Activated CD8-positive, alpha-beta T cell treated with anti-CD3 and anti-CD28 coated beads, Interleukin-2, amount 10 ng/mL, durations not matched to agents 7 days and 5 days (primary cell): ENCODE measurements at regions not wholly inside any gene's neighbourhood (a gene's known extent, or its start where the extent isn't known, plus 50 kb on each side); places are given as distances from the start of the nearest gene placed in this dataset.

Experiments
- ATAC-seq: fragments of 150-1000 bp; cut with Tn5 transposase; one replicate; pipeline ENCODE4 v1.10.0; 2021; ENCODE audit warnings: moderate library complexity
- CTCF ChIA-PET: fragments of 350-600 bp; sonication (Branson Sonifier 250); formaldehyde crosslinking; loops from one replicate; lab custom pipeline; 2021; ENCODE audit warnings: antibody characterized with exemption; lab: Charles Lee
- POLR2A ChIA-PET: fragments of 350-600 bp; sonication (Branson Sonifier 250); formaldehyde crosslinking; loops from one replicate; lab custom pipeline; 2021; ENCODE audit warnings: antibody characterized with exemption; lab: Charles Lee
- DNase-seq: peaks from one replicate; pipeline ENCODE4 v3.0.0-alpha.2; 2020
- H3K27ac Mint-ChIP-seq: one replicate; pipeline ENCODE4 v1.8.0; 2021; ENCODE audit warnings: mild to moderate bottlenecking, mixed read lengths
- H3K27me3 Mint-ChIP-seq: one replicate; pipeline ENCODE4 v1.8.0; 2021; ENCODE audit warnings: low read depth, mixed read lengths
- H3K36me3 Mint-ChIP-seq: one replicate; pipeline ENCODE4 v1.8.0; 2021; ENCODE audit warnings: low read depth, mixed read lengths
- H3K4me1 Mint-ChIP-seq: one replicate; pipeline ENCODE4 v1.8.0; 2021; ENCODE audit warnings: low read depth, mixed read lengths
- H3K4me3 Mint-ChIP-seq: one replicate; pipeline ENCODE4 v1.8.0; 2021; ENCODE audit warnings: mild to moderate bottlenecking, mixed read lengths
- H3K9me3 Mint-ChIP-seq: one replicate; pipeline ENCODE4 v1.8.0; 2022; ENCODE audit warnings: mixed read lengths; ENCODE audit not compliant: insufficient read depth

- Mint-ChIP-seq H3K4me3 (no peak overlapping the region), H3K4me1 (no peaks in the 10 kb centered on the region), H3K9me3 (no peaks in the 10 kb centered on the region), H3K27me3 (no peaks in the 10 kb centered on the region), H3K27ac (no peak overlapping the region), H3K36me3 (no peaks in the 10 kb centered on the region)
- ATAC-seq, result no peak
- ChIA-PET CTCF (no interaction called here), POLR2A (no interaction called here)
- DNase-seq, result no peak
Measured at GRCh38 chr2:125073440-125073839, 1048.4 kb downstream of the CNTNAP5 start.

DNA sequence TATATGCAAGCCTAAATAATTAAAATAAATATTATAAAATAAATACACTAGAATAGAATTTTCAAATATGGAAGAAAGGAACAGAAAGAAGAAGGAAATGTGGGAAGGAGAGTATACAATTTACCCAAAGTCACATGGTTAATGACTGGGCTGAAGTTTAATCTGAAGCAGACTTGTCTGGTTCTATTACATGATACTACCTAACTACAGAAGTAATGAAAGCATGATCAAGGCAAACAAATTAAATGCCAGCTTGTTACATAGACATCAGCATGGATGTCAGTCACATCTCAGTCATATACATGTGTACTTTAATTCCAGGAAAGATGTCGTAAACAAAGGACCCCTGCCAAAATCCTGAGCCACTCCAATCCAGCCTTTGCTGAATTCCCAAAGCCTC lies 1060.8 kb downstream of the CNTNAP5 start:
- Mint-ChIP-seq H3K36me3 (no peaks in the 10 kb centered on the region), H3K9me3 (peaks cover 29% of the 10 kb centered on the region), H3K4me3 (no peak overlapping the region), H3K27me3 (no peaks in the 10 kb centered on the region), H3K27ac (no peak overlapping the region), H3K4me1 (no peaks in the 10 kb centered on the region)
- DNase-seq, result no peak
- POLR2A ChIA-PET, result no interaction called here
- ATAC-seq, result no peak
- CTCF ChIA-PET, result no interaction called here

DNA sequence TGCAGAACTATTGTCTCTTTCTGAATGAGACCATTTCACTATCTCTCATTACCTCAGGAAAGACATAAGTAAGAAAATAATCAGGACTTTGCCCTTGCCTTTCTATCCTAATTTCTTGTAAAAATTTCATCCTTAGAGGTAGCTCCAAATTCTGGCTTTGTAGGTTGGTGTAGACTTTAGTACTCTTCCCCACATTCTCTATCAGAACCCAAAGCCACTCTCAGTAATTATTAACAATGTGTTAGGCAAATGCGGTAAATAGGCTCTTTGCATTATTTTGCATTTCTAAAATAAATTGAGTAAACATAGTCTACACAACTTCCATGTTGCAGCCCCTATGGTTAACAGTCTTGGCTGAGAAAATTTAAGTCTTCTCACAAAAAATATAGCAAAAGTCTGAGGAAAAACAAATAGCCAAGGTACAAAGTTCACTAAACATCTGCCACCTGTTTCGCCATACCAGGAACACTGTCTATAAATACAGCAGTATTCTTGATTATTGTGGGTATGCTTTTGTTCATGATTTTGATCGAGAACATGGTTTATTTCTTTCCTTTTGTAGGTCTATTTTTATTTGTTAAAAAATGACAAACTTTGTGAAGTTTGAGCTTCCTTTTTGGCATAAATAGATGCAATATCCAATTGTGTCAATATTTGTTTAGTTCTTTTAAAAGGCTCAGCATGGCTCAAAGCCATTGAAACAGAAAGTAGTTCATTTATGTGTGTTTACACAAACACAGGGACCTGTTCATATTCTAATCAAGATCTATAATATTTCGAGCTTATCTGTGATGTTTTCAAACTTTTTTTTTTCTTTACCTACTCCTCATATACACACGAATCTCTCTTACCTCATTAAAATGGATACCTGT lies 1061.5 kb downstream of the CNTNAP5 start:
- ATAC-seq (no peak), DNase-seq (no peak)
- Mint-ChIP-seq H3K9me3 (peaks cover 34% of the 10 kb centered on the region), H3K27ac (no peak overlapping the region), H3K4me1 (no peaks in the 10 kb centered on the region), H3K27me3 (no peaks in the 10 kb centered on the region), H3K36me3 (no peaks in the 10 kb centered on the region), H3K4me3 (no peak overlapping the region)
- CTCF ChIA-PET, result no interaction called here
- POLR2A ChIA-PET, result no interaction called here

DNA sequence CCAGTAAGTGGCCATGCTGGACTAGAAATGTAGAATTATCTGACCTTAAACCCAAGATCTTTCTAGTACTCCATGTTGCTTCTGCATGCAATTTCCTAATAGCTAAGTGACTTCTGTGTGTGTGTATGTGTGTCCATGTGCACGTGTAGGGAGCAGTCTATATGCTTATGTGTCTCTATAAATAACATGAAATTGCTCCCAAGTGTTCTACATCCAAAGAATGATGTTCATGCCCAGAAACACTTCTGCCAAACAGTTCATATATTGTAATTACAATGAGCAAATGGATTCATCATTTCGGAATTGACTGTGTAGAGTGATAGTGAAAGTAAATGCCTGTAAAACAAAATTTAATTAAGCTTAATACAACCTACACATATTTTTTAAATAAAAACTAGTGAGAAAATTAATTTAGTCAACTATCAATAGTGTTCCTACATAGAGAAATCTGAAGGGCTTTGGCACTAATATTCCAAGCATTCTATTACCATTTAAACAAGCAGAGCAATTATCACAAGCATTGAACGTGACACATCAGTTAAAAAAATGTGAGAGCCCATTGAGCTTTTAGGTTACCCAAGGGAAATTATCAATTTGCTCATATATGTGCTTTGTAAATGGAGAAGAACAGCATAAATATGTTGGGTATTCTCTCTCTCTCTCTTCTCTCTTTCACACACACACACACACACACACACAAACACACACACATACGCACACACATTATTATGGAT lies 1067.4 kb downstream of the CNTNAP5 start:
- ChIA-PET POLR2A (no interaction called here), CTCF (no interaction called here)
- DNase-seq, result no peak
- Mint-ChIP-seq H3K27ac (no peak overlapping the region), H3K4me3 (no peak overlapping the region), H3K9me3 (peaks cover 36% of the 10 kb centered on the region), H3K27me3 (no peaks in the 10 kb centered on the region), H3K36me3 (no peaks in the 10 kb centered on the region), H3K4me1 (no peaks in the 10 kb centered on the region)
- ATAC-seq, result no peak

DNA sequence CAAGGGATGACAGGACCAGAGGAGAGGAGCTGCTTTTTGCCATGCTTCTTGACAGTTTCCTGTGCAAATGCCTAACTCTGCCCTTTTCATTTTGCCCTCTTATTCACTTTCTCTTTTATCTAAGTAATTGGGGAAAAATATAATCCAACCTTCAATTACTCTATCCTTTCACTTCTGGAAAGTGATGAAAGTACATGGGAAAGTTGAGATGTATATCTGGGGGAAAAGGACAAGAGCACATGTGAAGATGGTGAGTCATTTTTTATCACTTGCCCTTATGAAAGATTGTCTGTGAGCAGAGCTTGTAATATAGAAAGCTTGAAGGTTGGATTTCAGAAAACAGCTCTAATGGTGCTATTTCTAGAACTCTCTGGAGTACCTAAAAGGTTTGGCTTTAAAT lies 1070.7 kb downstream of the CNTNAP5 start:
- no peak for ATAC-seq
- ChIA-PET CTCF (no interaction called here), POLR2A (no interaction called here)
- no peak overlapping the region for H3K27ac Mint-ChIP-seq
- H3K4me1 Mint-ChIP-seq, result no peaks in the 10 kb centered on the region
- H3K9me3 Mint-ChIP-seq, result peaks cover 17% of the 10 kb centered on the region
- no peak overlapping the region for H3K4me3 Mint-ChIP-seq
- H3K36me3 Mint-ChIP-seq, result no peaks in the 10 kb centered on the region
- no peaks in the 10 kb centered on the region for H3K27me3 Mint-ChIP-seq
- no peak for DNase-seq

DNA sequence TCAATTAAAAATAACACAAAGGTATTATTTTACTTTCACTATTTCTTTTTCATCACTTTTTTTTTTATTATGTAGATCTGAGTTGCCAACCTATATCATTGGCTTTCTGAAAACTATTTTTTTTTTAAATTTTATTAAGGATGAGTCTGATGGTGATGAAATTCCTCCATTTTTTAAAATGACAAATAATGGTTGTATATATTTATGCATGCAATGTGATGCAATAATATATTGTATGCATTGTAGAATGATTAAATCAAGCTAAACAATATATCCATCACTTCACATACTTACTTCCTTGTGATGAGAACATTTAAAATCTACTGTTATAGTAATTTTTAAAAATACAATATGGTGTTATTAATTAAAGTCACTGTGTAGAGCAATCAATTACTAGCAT lies 1081.6 kb downstream of the CNTNAP5 start:
- POLR2A ChIA-PET, result no interaction called here
- H3K4me3 Mint-ChIP-seq, result no peak overlapping the region
- no peaks in the 10 kb centered on the region for H3K27me3 Mint-ChIP-seq
- ATAC-seq (no peak), DNase-seq (no peak)
- H3K36me3 Mint-ChIP-seq, result no peaks in the 10 kb centered on the region
- CTCF ChIA-PET, result no interaction called here
- H3K4me1 Mint-ChIP-seq, result no peaks in the 10 kb centered on the region
- H3K27ac Mint-ChIP-seq, result no peak overlapping the region
- peaks cover 8% of the 10 kb centered on the region for H3K9me3 Mint-ChIP-seq

- Mint-ChIP-seq H3K9me3 (peaks cover 8% of the 10 kb centered on the region), H3K27me3 (no peaks in the 10 kb centered on the region), H3K36me3 (no peaks in the 10 kb centered on the region), H3K4me1 (no peaks in the 10 kb centered on the region), H3K27ac (no peak overlapping the region), H3K4me3 (no peak overlapping the region)
- DNase-seq, result no peak
- no peak for ATAC-seq
- POLR2A ChIA-PET, result no interaction called here
- CTCF ChIA-PET, result no interaction called here
Measured at GRCh38 chr2:125107446-125107845, 1082.4 kb downstream of the CNTNAP5 start.

GRCh38 chr2:125108251-125108650 lies 1083.2 kb downstream of the CNTNAP5 start:
- no peaks in the 10 kb centered on the region for H3K27me3 Mint-ChIP-seq
- POLR2A ChIA-PET, result no interaction called here
- H3K36me3 Mint-ChIP-seq, result no peaks in the 10 kb centered on the region
- CTCF ChIA-PET, result no interaction called here
- DNase-seq (no peak), ATAC-seq (no peak)
- H3K27ac Mint-ChIP-seq, result no peak overlapping the region
- H3K4me3 Mint-ChIP-seq, result no peak overlapping the region
- no peaks in the 10 kb centered on the region for H3K4me1 Mint-ChIP-seq
- H3K9me3 Mint-ChIP-seq, result peaks cover 8% of the 10 kb centered on the region

DNA sequence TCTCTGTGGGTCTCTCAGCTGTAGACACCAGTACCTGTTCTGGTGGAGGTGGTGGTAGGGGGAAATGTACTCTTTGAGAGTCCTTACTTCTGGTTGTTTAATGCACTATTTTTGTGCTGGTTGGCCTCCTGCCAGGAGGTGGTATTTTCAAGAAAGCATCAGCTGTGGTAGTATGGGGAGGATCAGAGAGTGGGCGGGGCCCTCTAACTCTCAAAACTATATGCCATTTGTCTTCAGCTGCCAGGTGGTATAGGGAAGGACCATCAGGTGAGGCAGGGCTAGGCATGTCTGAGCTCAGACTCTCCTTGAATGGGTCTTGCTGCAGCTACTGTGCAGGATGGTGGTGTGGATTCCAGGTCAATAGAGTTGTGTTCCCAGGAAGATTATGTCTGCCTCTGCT lies 1100.8 kb downstream of the CNTNAP5 start:
- no peak for DNase-seq
- Mint-ChIP-seq H3K27me3 (no peaks in the 10 kb centered on the region), H3K36me3 (no peaks in the 10 kb centered on the region), H3K27ac (no peak overlapping the region), H3K9me3 (peaks cover 13% of the 10 kb centered on the region), H3K4me3 (no peak overlapping the region), H3K4me1 (no peaks in the 10 kb centered on the region)
- ATAC-seq, result no peak
- CTCF ChIA-PET, result no interaction called here
- POLR2A ChIA-PET, result no interaction called here

DNA sequence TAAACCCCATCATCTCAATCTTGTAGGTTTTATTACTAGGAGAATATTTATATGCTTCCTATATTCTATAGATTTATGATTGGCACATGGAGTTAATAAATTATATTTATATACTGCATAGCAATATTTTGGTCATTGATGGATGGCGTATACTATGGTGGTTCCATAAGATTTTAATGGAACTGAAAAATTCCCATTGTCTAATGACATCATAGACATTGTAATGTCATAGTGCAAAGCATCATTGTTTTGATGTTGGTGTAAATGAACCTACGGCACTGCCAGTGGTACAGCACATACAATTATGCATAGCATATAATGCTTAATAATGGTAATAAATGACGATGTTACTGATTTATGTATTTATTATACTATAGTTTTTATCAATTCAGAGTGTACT lies 1135.9 kb downstream of the CNTNAP5 start:
- H3K27ac Mint-ChIP-seq, result no peak overlapping the region
- H3K36me3 Mint-ChIP-seq, result no peaks in the 10 kb centered on the region
- no peaks in the 10 kb centered on the region for H3K4me1 Mint-ChIP-seq
- H3K4me3 Mint-ChIP-seq, result no peak overlapping the region
- CTCF ChIA-PET, result no interaction called here
- DNase-seq, result no peak
- POLR2A ChIA-PET, result no interaction called here
- H3K27me3 Mint-ChIP-seq, result no peaks in the 10 kb centered on the region
- H3K9me3 Mint-ChIP-seq, result peaks cover 24% of the 10 kb centered on the region
- no peak for ATAC-seq

DNA sequence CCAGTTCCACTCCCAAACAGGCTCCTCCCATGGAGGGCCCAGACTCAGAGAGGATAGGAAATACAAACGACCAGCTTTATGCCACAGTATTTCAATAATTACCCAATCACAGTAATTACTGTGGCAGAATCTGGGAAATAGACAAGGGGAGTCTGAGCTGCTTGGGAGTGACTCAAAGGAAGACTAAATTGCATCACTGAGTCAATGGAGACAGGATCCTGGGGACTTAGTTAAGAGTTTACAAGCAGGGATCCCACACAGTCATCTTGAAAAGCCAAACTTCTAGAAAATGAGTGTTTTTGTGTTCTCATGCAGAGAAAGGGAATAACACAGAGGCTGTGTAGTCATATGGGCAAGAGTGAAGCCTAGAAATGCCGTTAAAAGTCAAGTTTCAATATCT lies 1142.1 kb downstream of the CNTNAP5 start:
- ChIA-PET CTCF (no interaction called here), POLR2A (no interaction called here)
- Mint-ChIP-seq H3K9me3 (peaks cover 13% of the 10 kb centered on the region), H3K36me3 (no peaks in the 10 kb centered on the region), H3K27ac (no peak overlapping the region), H3K27me3 (no peaks in the 10 kb centered on the region), H3K4me1 (no peaks in the 10 kb centered on the region), H3K4me3 (no peak overlapping the region)
- ATAC-seq (no peak), DNase-seq (no peak)

- no peak for DNase-seq
- no peaks in the 10 kb centered on the region for H3K36me3 Mint-ChIP-seq
- no peaks in the 10 kb centered on the region for H3K4me1 Mint-ChIP-seq
- ChIA-PET CTCF (no interaction called here), POLR2A (no interaction called here)
- no peak overlapping the region for H3K4me3 Mint-ChIP-seq
- H3K27me3 Mint-ChIP-seq, result no peaks in the 10 kb centered on the region
- no peak overlapping the region for H3K27ac Mint-ChIP-seq
- peaks cover 13% of the 10 kb centered on the region for H3K9me3 Mint-ChIP-seq
- ATAC-seq, result no peak
Measured at GRCh38 chr2:125167820-125168219, 1142.7 kb downstream of the CNTNAP5 start.
